K562 (cell line): ENCODE measurements at regions not wholly inside any gene's neighbourhood (a gene's known extent, or its start where the extent isn't known, plus 50 kb on each side); places are given as distances from the start of the nearest gene placed in this dataset.

Experiments used
- ATAC-seq: fragments of 200-7000 bp; cut with Tn5 transposase; 3 replicates; pipeline ENCODE4 v1.9.1; 2020; ENCODE audit warnings: moderate library complexity
- BruUV-seq: library from RNA; stranded (reverse); fragments of 400-500 nt; replicated peaks from 2 replicates; lab custom pipeline; 2021; lab: Mats Ljungman, UMichigan
- CTCF ChIA-PET: fragments of 300-600 bp; formaldehyde crosslinking; extraction: SDS; loops from one replicate; lab custom pipeline; 2021; ENCODE audit warnings: low intra/inter-chr PET ratio; lab: Yijun Ruan, JAX
- POLR2A ChIA-PET: fragments of 300-600, 350-650 bp; sonication (Branson Sonifier 250); formaldehyde crosslinking; extraction: SDS; loops from one replicate; lab custom pipeline; 2021; ENCODE audit warnings: antibody characterized with exemption, inconsistent platforms; lab: Yijun Ruan, JAX
- DNase-seq, 4 experiments: peaks; one replicate each; pipeline versions ENCODE4 v3.0.0 to v3.0.0-alpha.2; 2011 to 2018; ENCODE audit warnings: low spot score in 3 of 4, mixed read lengths in 3 of 4; ENCODE audit errors: extremely low read depth in 1 of 4
- FAIRE-seq: peaks from 2 replicates; lab custom pipeline; 2011; peaks lifted over from hg19 to GRCh38; lab: Jason Lieb, UNC
- H2AFZ ChIP-seq: 2 replicates; pipeline ENCODE4 v1.6.0; 2011; ENCODE audit warnings: low read depth, low read length, control low read depth, inconsistent platforms
- H3K27ac ChIP-seq: fragments of 200-600 bp; 3 replicates; pipeline ENCODE4 v1.8.0; 2011; ENCODE audit warnings: low read depth, mild to moderate bottlenecking, control low read depth, inconsistent platforms, low read length, moderate library complexity, mixed read lengths; ENCODE audit errors: extremely low read depth
- H3K27me3 ChIP-seq, 2 experiments: fragments of 300-600 bp in 1 of 2; 2 replicates in 1 of 2; 3 replicates in 1 of 2; pipeline versions ENCODE4 v1.6.0 to v1.8.0; 2011; ENCODE audit warnings: inconsistent platforms in 2 of 2, low read length in 2 of 2, mild to moderate bottlenecking in 1 of 2, mixed read lengths in 1 of 2, moderate library complexity in 1 of 2; ENCODE audit not compliant: control insufficient read depth in 2 of 2, insufficient read depth in 2 of 2
- H3K36me3 ChIP-seq: fragments of 300-600 bp; 3 replicates; pipeline ENCODE4 v1.8.0; 2011; ENCODE audit warnings: mild to moderate bottlenecking, low read length, inconsistent platforms; ENCODE audit not compliant: control insufficient read depth, insufficient read depth
- H3K4me1 ChIP-seq, 2 experiments: fragments of 200-600 bp in 1 of 2; replicated peaks in 1 of 2; 2 replicates in 1 of 2; 3 replicates in 1 of 2; pipeline versions ENCODE4 v1.5.1 to v1.8.0; 2011; ENCODE audit warnings: inconsistent platforms in 2 of 2, low read length in 2 of 2, mild to moderate bottlenecking in 1 of 2, mixed read lengths in 1 of 2, moderate library complexity in 1 of 2; ENCODE audit not compliant: control insufficient read depth in 2 of 2, insufficient read depth in 2 of 2
- H3K4me2 ChIP-seq: 2 replicates; pipeline ENCODE4 v1.6.1; 2011; ENCODE audit warnings: low read length, control low read depth, inconsistent platforms, mixed read lengths; ENCODE audit not compliant: insufficient read depth
- H3K4me3 ChIP-seq: fragments of 200-600 bp; sonication (generic), shearing (Covaris generic); 2 replicates; pipeline ENCODE4 v1.5.1; 2016; ENCODE audit warnings: control low read depth, inconsistent platforms
- H3K79me2 ChIP-seq: fragments of 200-600 bp; 3 replicates; pipeline ENCODE4 v1.8.0; 2011; ENCODE audit warnings: low read length, inconsistent platforms; ENCODE audit not compliant: control insufficient read depth, insufficient read depth
- H3K9ac ChIP-seq, 2 experiments: 2 replicates each; pipeline versions ENCODE4 v1.6.0 to v1.6.1; 2011; ENCODE audit warnings: low read depth in 2 of 2, low read length in 2 of 2, control low read depth in 1 of 2, inconsistent platforms in 1 of 2, mild to moderate bottlenecking in 1 of 2, mixed read lengths in 1 of 2; ENCODE audit not compliant: insufficient read depth in 1 of 2
- H3K9me1 ChIP-seq: one replicate; pipeline ENCODE4 v1.6.0; 2011; ENCODE audit warnings: inconsistent platforms, mild to moderate bottlenecking, low read length, moderate library complexity; ENCODE audit not compliant: control insufficient read depth, insufficient read depth
- H3K9me3 ChIP-seq: replicated peaks from 2 replicates; pipeline ENCODE4 v1.5.1; 2011; ENCODE audit warnings: low read depth, low read length, inconsistent platforms; ENCODE audit not compliant: control insufficient read depth, insufficient read depth
- H4K20me1 ChIP-seq: replicated peaks from 2 replicates; pipeline ENCODE4 v1.6.1; 2011; ENCODE audit warnings: low read length, inconsistent platforms, mixed read lengths; ENCODE audit not compliant: control insufficient read depth, insufficient read depth
- JUND ChIP-seq, 2 experiments: IDR thresholded peaks; 2 replicates in 1 of 2; 3 replicates in 1 of 2; pipeline ENCODE4 v1.6.1; 2011; ENCODE audit warnings: borderline replicate concordance in 2 of 2, low read depth in 2 of 2, low read length in 2 of 2, improper control_type of control experiment in 1 of 2, missing biosample characterization in 1 of 2, missing genetic modification characterization in 1 of 2, missing genetic modification reagents in 1 of 2
- KLF16 ChIP-seq: IDR thresholded peaks from 2 replicates; pipeline ENCODE4 v1.6.1; 2016; ENCODE audit warnings: antibody characterized with exemption
- MTA2 ChIP-seq: fragments of 450-650 bp; IDR thresholded peaks from 2 replicates; pipeline ENCODE4 v1.6.1; 2016; ENCODE audit warnings: low read depth
- MTF1 ChIP-seq: fragments of 250-450 bp; sonication (Bioruptor Pico); IDR thresholded peaks from 2 replicates; pipeline ENCODE4 v1.9.0; 2021; ENCODE audit warnings: moderate library complexity, mild to moderate bottlenecking, inconsistent platforms, borderline replicate concordance
- MXI1 ChIP-seq: IDR thresholded peaks from 2 replicates; pipeline ENCODE4 v1.6.1; 2011; ENCODE audit warnings: low read depth, mild to moderate bottlenecking, improper control_type of control experiment, low read length
- NFIX ChIP-seq: fragments of 250-450 bp; sonication (Bioruptor Pico); IDR thresholded peaks from 2 replicates; pipeline ENCODE4 v1.4.0; 2020; ENCODE audit warnings: low read depth, mild to moderate bottlenecking, moderate library complexity
- ZNF830 ChIP-seq: fragments of 250-450 bp; sonication (Bioruptor Pico); IDR thresholded peaks from 2 replicates; pipeline ENCODE4 v1.5.0; 2021; ENCODE audit warnings: mild to moderate bottlenecking
- WGBS: fragments of 100-300 bp; shearing (Covaris generic); methylation state at CpG from one replicate; pipeline ENCODE4 v1.1.6; 2016; ENCODE audit warnings: low coverage, mixed read lengths; ENCODE audit not compliant: insufficient coverage; ENCODE audit errors: missing lambda C conversion rate; 5-methylcytosine and 5-hydroxymethylcytosine counted together
- in situ Hi-C: fragments of 300-500 bp; cut with MboI; formaldehyde crosslinking; loops from 4 replicates; pipeline ENCODE4 v1.15.0; 2018; ENCODE audit warnings: inconsistent platforms, mixed read lengths
- intact Hi-C: fragments of 100-400 bp; cut with micrococcal nuclease; formaldehyde crosslinking; loops from 2 replicates; pipeline ENCODE4 v1.14.2; 2022
- TF ChIP-seq, protein P1 (sequence below), 2 experiments: fragments of 450-650 bp in 1 of 2; IDR thresholded peaks; 2 replicates each; pipeline ENCODE4 v1.6.1; 2011 to 2017; ENCODE audit warnings: low read depth in 2 of 2, antibody characterized with exemption in 1 of 2, borderline replicate concordance in 1 of 2, low read length in 1 of 2, mild to moderate bottlenecking in 1 of 2, mixed read lengths in 1 of 2; ENCODE audit not compliant: control insufficient read depth in 1 of 2
- TF ChIP-seq, protein P2 (sequence below), 3 experiments: fragments of 200-800 bp in 1 of 3; fragments of 250-450 bp in 1 of 3; fragments of 450-650 bp in 1 of 3; sonication (Bioruptor Pico) in 1 of 3; sonication (Bioruptor generic) in 1 of 3; formaldehyde crosslinking in 1 of 3; IDR thresholded peaks; 2 replicates each; pipeline versions ENCODE4 v1.6.1 to v1.8.0; 2016 to 2022; ENCODE audit warnings: mild to moderate bottlenecking in 2 of 3, missing genetic modification characterization in 2 of 3, missing compliant biosample characterization in 1 of 3, moderate library complexity in 1 of 3
- TF ChIP-seq, protein P3 (sequence below): sonication (generic); formaldehyde crosslinking; IDR thresholded peaks from 2 replicates; pipeline ENCODE4 v1.9.0; 2022; ENCODE audit warnings: mild to moderate bottlenecking, missing genetic modification reagents
- TF ChIP-seq, protein P4 (sequence below): fragments of 250-450 bp; sonication (Bioruptor Pico); IDR thresholded peaks from 2 replicates; pipeline ENCODE4 v1.5.0; 2021; ENCODE audit warnings: mild to moderate bottlenecking, borderline replicate concordance

DNA sequence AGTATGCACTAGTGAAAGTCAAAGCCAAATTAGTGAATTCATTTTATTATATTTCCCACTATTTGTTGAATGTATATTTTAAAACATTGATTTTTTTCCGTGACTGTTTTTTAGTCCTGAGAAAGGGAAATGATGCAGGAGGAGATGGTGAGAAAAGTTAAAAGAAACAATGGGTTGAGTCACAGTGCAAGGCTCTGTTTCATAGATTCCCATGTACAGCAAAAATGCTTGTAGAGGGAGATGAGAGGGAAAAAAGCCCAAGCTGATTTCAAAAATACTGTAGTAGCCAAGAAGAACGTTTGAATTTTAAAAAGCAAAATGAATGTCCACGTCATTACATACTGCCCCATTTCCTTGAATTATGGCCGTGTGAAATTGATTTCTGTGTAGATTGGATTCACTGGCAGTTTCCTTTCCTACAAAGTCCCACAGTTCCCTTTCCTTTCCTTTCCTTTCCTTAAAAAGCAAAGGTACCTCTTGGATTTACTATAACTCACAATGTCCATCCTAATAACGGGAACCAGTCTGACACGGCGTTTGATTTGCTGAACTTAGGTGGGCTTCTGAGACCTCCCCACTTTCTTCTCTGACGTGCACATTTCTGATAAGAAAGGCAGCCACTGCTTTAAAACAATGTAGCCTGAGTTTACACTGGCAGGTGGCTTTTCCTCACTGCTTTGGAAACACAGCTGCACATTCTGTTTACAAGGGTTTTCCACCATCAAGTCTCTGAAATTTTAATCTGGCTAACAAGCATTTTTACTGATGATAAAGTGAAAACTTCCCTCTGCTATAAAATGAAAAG, 63.7 kb downstream of the SPCS3 start:
- ChIA-PET POLR2A (no interaction called here), CTCF (no interaction called here)
- BruUV-seq, result no TSS peak
- H3K9ac ChIP-seq, result no peak overlapping the region
- ATAC-seq (no peak), DNase-seq (no peak), FAIRE-seq (no peak)
- H3K27me3 ChIP-seq, result no peaks in the 10 kb centered on the region
- in situ Hi-C loops, result no loop called here
- H3K9me3 ChIP-seq, result no peaks in the 10 kb centered on the region
- H3K9me1 ChIP-seq, result no peaks in the 10 kb centered on the region
- no peak overlapping the region for H3K4me2 ChIP-seq
- H4K20me1 ChIP-seq, result no peaks in the 10 kb centered on the region
- no peaks in the 10 kb centered on the region for H3K4me1 ChIP-seq
- no peak overlapping the region for H2AFZ ChIP-seq
- H3K79me2 ChIP-seq, result no peaks in the 10 kb centered on the region
- intact Hi-C loops, result no loop called here
- WGBS, result under 1% methylated on average over 8 of the region's 8 CpGs
- H3K36me3 ChIP-seq, result no peaks in the 10 kb centered on the region
- H3K27ac ChIP-seq, result no peak overlapping the region
- H3K4me3 ChIP-seq, result no peak overlapping the region
- TF ChIP-seq ZNF830 (CRISPR knock-in tag), result no peak
- TF ChIP-seq MTA2, result no peak
- TF ChIP-seq MTF1, result no peak
- TF ChIP-seq, protein P1, sequence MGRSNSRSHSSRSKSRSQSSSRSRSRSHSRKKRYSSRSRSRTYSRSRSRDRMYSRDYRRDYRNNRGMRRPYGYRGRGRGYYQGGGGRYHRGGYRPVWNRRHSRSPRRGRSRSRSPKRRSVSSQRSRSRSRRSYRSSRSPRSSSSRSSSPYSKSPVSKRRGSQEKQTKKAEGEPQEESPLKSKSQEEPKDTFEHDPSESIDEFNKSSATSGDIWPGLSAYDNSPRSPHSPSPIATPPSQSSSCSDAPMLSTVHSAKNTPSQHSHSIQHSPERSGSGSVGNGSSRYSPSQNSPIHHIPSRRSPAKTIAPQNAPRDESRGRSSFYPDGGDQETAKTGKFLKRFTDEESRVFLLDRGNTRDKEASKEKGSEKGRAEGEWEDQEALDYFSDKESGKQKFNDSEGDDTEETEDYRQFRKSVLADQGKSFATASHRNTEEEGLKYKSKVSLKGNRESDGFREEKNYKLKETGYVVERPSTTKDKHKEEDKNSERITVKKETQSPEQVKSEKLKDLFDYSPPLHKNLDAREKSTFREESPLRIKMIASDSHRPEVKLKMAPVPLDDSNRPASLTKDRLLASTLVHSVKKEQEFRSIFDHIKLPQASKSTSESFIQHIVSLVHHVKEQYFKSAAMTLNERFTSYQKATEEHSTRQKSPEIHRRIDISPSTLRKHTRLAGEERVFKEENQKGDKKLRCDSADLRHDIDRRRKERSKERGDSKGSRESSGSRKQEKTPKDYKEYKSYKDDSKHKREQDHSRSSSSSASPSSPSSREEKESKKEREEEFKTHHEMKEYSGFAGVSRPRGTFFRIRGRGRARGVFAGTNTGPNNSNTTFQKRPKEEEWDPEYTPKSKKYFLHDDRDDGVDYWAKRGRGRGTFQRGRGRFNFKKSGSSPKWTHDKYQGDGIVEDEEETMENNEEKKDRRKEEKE (IDR thresholded peaks at IDR 0.05; ENCODE audit: borderline replicate concordance in 1 of 2, control insufficient read depth in 1 of 2, low read depth in 2 of 2, low read length in 1 of 2), result no peak
- TF ChIP-seq KLF16, result no peak
- TF ChIP-seq JUND (IDR thresholded peaks at IDR 0.05; ENCODE audit: borderline replicate concordance, low read depth, low read length), result no peak
- no peak for TF ChIP-seq JUND (tag; IDR thresholded peaks at IDR 0.05; ENCODE audit: borderline replicate concordance, low read depth, low read length)
- TF ChIP-seq, protein P2, sequence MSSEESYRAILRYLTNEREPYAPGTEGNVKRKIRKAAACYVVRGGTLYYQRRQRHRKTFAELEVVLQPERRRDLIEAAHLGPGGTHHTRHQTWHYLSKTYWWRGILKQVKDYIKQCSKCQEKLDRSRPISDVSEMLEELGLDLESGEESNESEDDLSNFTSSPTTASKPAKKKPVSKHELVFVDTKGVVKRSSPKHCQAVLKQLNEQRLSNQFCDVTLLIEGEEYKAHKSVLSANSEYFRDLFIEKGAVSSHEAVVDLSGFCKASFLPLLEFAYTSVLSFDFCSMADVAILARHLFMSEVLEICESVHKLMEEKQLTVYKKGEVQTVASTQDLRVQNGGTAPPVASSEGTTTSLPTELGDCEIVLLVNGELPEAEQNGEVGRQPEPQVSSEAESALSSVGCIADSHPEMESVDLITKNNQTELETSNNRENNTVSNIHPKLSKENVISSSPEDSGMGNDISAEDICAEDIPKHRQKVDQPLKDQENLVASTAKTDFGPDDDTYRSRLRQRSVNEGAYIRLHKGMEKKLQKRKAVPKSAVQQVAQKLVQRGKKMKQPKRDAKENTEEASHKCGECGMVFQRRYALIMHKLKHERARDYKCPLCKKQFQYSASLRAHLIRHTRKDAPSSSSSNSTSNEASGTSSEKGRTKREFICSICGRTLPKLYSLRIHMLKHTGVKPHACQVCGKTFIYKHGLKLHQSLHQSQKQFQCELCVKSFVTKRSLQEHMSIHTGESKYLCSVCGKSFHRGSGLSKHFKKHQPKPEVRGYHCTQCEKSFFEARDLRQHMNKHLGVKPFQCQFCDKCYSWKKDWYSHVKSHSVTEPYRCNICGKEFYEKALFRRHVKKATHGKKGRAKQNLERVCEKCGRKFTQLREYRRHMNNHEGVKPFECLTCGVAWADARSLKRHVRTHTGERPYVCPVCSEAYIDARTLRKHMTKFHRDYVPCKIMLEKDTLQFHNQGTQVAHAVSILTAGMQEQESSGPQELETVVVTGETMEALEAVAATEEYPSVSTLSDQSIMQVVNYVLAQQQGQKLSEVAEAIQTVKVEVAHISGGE (CRISPR knock-in tag; IDR thresholded peaks at IDR 0.05), result no peak
- TF ChIP-seq, protein P3, sequence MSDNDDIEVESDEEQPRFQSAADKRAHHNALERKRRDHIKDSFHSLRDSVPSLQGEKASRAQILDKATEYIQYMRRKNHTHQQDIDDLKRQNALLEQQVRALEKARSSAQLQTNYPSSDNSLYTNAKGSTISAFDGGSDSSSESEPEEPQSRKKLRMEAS (CRISPR knock-in tag), result no peak
- TF ChIP-seq, protein P4, sequence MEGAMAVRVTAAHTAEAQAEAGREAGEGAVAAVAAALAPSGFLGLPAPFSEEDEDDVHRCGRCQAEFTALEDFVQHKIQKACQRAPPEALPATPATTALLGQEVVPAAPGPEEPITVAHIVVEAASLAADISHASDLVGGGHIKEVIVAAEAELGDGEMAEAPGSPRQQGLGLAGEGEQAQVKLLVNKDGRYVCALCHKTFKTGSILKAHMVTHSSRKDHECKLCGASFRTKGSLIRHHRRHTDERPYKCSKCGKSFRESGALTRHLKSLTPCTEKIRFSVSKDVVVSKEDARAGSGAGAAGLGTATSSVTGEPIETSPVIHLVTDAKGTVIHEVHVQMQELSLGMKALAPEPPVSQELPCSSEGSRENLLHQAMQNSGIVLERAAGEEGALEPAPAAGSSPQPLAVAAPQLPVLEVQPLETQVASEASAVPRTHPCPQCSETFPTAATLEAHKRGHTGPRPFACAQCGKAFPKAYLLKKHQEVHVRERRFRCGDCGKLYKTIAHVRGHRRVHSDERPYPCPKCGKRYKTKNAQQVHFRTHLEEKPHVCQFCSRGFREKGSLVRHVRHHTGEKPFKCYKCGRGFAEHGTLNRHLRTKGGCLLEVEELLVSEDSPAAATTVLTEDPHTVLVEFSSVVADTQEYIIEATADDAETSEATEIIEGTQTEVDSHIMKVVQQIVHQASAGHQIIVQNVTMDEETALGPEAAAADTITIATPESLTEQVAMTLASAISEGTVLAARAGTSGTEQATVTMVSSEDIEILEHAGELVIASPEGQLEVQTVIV (CRISPR knock-in tag), result no peak
- TF ChIP-seq NFIX, result no peak
- no peak for TF ChIP-seq MXI1
